GM23338 (cell line): ENCODE measurements at regions not wholly inside any gene's neighbourhood (a gene's known extent, or its start where the extent isn't known, plus 50 kb on each side); places are given as distances from the start of the nearest gene placed in this dataset.

Experiments used
- EZH2phosphoT487 ChIP-seq: fragments of 200-600 bp; sonication (generic); IDR thresholded peaks from one replicate; pipeline ENCODE4 v1.8.1; 2018; ENCODE audit warnings: antibody characterized with exemption; ENCODE audit not compliant: unreplicated experiment
- NANOG ChIP-seq: IDR thresholded peaks from 2 replicates; pipeline ENCODE4 v1.6.1; 2016; ENCODE audit warnings: antibody characterized with exemption, borderline replicate concordance
- POLR2AphosphoS5 ChIP-seq: IDR thresholded peaks from 2 replicates; pipeline ENCODE4 v1.6.1; 2016; ENCODE audit warnings: antibody characterized with exemption, low read depth
- TF ChIP-seq, protein P1 (sequence below), 2 experiments: fragments of 200-600 bp in 1 of 2; sonication (generic) in 1 of 2; conservative IDR thresholded peaks; 2 replicates each; pipeline versions ENCODE4 v1.5.1 to v1.6.1; 2016 to 2017; ENCODE audit warnings: antibody characterized with exemption in 2 of 2, low read depth in 2 of 2, mild to moderate bottlenecking in 2 of 2, moderate library complexity in 1 of 2

DNA sequence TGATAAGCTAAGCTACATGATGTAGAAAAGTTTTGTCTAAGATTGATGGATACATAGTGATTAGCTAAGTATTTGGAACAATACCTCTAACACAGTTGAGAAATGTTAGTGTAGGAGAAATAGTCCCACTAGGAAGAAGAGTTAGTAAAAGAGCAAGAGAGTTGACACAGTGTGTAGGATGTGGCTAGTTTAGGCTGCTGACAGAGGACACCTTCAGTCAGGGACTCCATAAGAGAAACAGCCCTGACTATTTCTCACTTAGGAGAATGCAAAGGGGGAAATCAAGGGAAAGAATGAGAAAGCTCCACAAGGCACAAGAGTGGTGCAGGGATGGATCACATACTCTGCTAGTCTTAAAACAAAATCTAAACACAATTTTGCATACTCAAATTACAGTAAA, 613.7 kb downstream of the SLC16A7 start:
- TF ChIP-seq, protein P1, sequence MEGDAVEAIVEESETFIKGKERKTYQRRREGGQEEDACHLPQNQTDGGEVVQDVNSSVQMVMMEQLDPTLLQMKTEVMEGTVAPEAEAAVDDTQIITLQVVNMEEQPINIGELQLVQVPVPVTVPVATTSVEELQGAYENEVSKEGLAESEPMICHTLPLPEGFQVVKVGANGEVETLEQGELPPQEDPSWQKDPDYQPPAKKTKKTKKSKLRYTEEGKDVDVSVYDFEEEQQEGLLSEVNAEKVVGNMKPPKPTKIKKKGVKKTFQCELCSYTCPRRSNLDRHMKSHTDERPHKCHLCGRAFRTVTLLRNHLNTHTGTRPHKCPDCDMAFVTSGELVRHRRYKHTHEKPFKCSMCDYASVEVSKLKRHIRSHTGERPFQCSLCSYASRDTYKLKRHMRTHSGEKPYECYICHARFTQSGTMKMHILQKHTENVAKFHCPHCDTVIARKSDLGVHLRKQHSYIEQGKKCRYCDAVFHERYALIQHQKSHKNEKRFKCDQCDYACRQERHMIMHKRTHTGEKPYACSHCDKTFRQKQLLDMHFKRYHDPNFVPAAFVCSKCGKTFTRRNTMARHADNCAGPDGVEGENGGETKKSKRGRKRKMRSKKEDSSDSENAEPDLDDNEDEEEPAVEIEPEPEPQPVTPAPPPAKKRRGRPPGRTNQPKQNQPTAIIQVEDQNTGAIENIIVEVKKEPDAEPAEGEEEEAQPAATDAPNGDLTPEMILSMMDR (conservative IDR thresholded peaks at IDR 0.05; ENCODE audit: low read depth in 2 of 2): no peak
- no peak for TF ChIP-seq POLR2AphosphoS5
- no peak for TF ChIP-seq EZH2phosphoT487
- TF ChIP-seq NANOG: no peak
